Mesothelial cell of epicardium (in vitro differentiated cells): ENCODE measurements at regions not wholly inside any gene's neighbourhood (a gene's known extent, or its start where the extent isn't known, plus 50 kb on each side); places are given as distances from the start of the nearest gene placed in this dataset.

Source experiments
- DNase-seq, 2 experiments: peaks; one replicate each; pipeline ENCODE4 v3.0.0; 2021; ENCODE audit warnings: low spot score in 2 of 2; ENCODE audit not compliant: unreplicated experiment in 2 of 2
- H3K27ac Mint-ChIP-seq: 2 replicates; pipeline ENCODE4 v1.8.0; 2021; ENCODE audit warnings: mixed read lengths
- H3K27me3 Mint-ChIP-seq: 2 replicates; pipeline ENCODE4 v1.8.0; 2021; ENCODE audit warnings: low read depth, mixed read lengths
- H3K36me3 Mint-ChIP-seq: 2 replicates; pipeline ENCODE4 v1.8.0; 2021; ENCODE audit warnings: mixed read lengths
- H3K4me1 Mint-ChIP-seq: 2 replicates; pipeline ENCODE4 v1.8.0; 2021; ENCODE audit warnings: mixed read lengths
- H3K4me3 Mint-ChIP-seq: 2 replicates; pipeline ENCODE4 v1.8.0; 2021; ENCODE audit warnings: mild to moderate bottlenecking, moderate library complexity, mixed read lengths
- H3K9me3 Mint-ChIP-seq: 2 replicates; pipeline ENCODE4 v1.8.0; 2021; ENCODE audit warnings: mixed read lengths
- TF ChIP-seq, protein P1 (sequence below): fragments of 200-600 bp; sonication (generic); IDR thresholded peaks from one replicate; pipeline ENCODE4 v1.5.0; 2021; ENCODE audit warnings: antibody characterized with exemption; ENCODE audit not compliant: unreplicated experiment

DNA sequence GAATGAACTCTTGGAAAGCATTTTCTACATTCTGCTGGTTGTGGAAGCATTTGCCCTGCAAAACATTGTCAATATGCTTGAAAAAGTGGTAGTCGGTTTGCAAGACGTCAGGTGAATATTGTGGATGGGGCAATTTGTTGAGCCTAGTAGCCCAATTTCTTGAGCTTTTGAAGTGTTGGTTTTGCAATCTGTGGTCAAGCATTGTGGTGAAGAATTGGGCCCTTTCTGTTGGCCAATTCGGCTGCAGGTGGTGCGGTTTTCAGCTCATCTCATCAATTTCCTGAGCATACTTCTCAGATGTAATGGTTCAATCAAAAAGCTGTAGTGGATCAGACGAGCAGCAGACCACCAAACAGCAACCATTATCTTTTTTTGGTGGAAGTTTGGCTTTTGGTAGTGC is 426.8 kb upstream of the CDH9 start:
- no peak overlapping the region for H3K27ac Mint-ChIP-seq
- H3K9me3 Mint-ChIP-seq, result peaks cover 12% of the 10 kb centered on the region
- H3K36me3 Mint-ChIP-seq, result peaks cover 3% of the 10 kb centered on the region
- H3K4me1 Mint-ChIP-seq, result peaks cover 14% of the 10 kb centered on the region
- TF ChIP-seq, protein P1, sequence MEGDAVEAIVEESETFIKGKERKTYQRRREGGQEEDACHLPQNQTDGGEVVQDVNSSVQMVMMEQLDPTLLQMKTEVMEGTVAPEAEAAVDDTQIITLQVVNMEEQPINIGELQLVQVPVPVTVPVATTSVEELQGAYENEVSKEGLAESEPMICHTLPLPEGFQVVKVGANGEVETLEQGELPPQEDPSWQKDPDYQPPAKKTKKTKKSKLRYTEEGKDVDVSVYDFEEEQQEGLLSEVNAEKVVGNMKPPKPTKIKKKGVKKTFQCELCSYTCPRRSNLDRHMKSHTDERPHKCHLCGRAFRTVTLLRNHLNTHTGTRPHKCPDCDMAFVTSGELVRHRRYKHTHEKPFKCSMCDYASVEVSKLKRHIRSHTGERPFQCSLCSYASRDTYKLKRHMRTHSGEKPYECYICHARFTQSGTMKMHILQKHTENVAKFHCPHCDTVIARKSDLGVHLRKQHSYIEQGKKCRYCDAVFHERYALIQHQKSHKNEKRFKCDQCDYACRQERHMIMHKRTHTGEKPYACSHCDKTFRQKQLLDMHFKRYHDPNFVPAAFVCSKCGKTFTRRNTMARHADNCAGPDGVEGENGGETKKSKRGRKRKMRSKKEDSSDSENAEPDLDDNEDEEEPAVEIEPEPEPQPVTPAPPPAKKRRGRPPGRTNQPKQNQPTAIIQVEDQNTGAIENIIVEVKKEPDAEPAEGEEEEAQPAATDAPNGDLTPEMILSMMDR, result no peak
- no peaks in the 10 kb centered on the region for H3K27me3 Mint-ChIP-seq
- H3K4me3 Mint-ChIP-seq, result no peak overlapping the region
- DNase-seq, result no peak

GRCh38 chr5:27463446-27464149 is 425.2 kb upstream of the CDH9 start:
- Mint-ChIP-seq H3K27me3 (no peaks in the 10 kb centered on the region), H3K9me3 (peaks cover 12% of the 10 kb centered on the region), H3K4me1 (peaks cover 10% of the 10 kb centered on the region), H3K36me3 (peaks cover 3% of the 10 kb centered on the region), H3K27ac (no peak overlapping the region), H3K4me3 (no peak overlapping the region)
- TF ChIP-seq, protein P1, result no peak
- DNase-seq, result no peak

- TF ChIP-seq, protein P1, result no peak
- H3K27ac Mint-ChIP-seq, result no peak overlapping the region
- H3K4me1 Mint-ChIP-seq, result peaks cover 6% of the 10 kb centered on the region
- no peaks in the 10 kb centered on the region for H3K27me3 Mint-ChIP-seq
- no peak for DNase-seq
- H3K36me3 Mint-ChIP-seq, result peaks cover 3% of the 10 kb centered on the region
- H3K4me3 Mint-ChIP-seq, result no peak overlapping the region
- peaks cover 12% of the 10 kb centered on the region for H3K9me3 Mint-ChIP-seq
Measured at GRCh38 chr5:27462936-27463335, 424.6 kb upstream of the CDH9 start.

GRCh38 chr5:27458287-27458686 is 419.9 kb upstream of the CDH9 start:
- Mint-ChIP-seq H3K4me1 (no peaks in the 10 kb centered on the region), H3K36me3 (no peaks in the 10 kb centered on the region), H3K9me3 (no peaks in the 10 kb centered on the region), H3K27me3 (no peaks in the 10 kb centered on the region), H3K4me3 (no peak overlapping the region), H3K27ac (no peak overlapping the region)
- no peak for DNase-seq
- TF ChIP-seq, protein P1, result no peak

GRCh38 chr5:27451377-27451776 is 413.0 kb upstream of the CDH9 start:
- Mint-ChIP-seq H3K27me3 (no peaks in the 10 kb centered on the region), H3K27ac (no peak overlapping the region), H3K4me3 (no peak overlapping the region), H3K9me3 (peaks cover 3% of the 10 kb centered on the region), H3K4me1 (no peaks in the 10 kb centered on the region), H3K36me3 (no peaks in the 10 kb centered on the region)
- DNase-seq, result no peak
- TF ChIP-seq, protein P1, result no peak
